GM23248 (cell line): ENCODE measurements at regions not wholly inside any gene's neighbourhood (a gene's known extent, or its start where the extent isn't known, plus 50 kb on each side); places are given as distances from the start of the nearest gene placed in this dataset.

ENCODE experiments used
- EZH2 ChIP-seq: fragments of 200-600 bp; sonication (generic); IDR thresholded peaks from 2 replicates; pipeline ENCODE4 v1.6.1; 2018; ENCODE audit warnings: antibody characterized with exemption, mild to moderate bottlenecking; ENCODE audit not compliant: insufficient read depth, poor library complexity, severe bottlenecking
- EZH2phosphoT487 ChIP-seq: fragments of 200-600 bp; sonication (generic); IDR thresholded peaks from 2 replicates; pipeline ENCODE4 v1.6.1; 2018; ENCODE audit warnings: antibody characterized with exemption, moderate library complexity, mild to moderate bottlenecking, low read depth; ENCODE audit not compliant: insufficient read depth

- no peak for TF ChIP-seq EZH2
- TF ChIP-seq EZH2phosphoT487, result no peak
Observed at GRCh38 chr5:109989994-109990722, 300.4 kb downstream of the MAN2A1 start.
